Neural progenitor cell (in vitro differentiated cells): ENCODE measurements at regions not wholly inside any gene's neighbourhood (a gene's known extent, or its start where the extent isn't known, plus 50 kb on each side); places are given as distances from the start of the nearest gene placed in this dataset.

ENCODE experiments used
- CTCF ChIP-seq: fragments of 200-600 bp; sonication (generic); IDR thresholded peaks from 2 replicates; pipeline ENCODE4 v1.5.1; 2017; ENCODE audit warnings: antibody characterized with exemption, mild to moderate bottlenecking
- EZH2 ChIP-seq: fragments of 200-600 bp; sonication (generic); IDR thresholded peaks from 2 replicates; pipeline ENCODE4 v1.6.1; 2017; ENCODE audit warnings: antibody characterized with exemption, mild to moderate bottlenecking, moderate library complexity

GRCh38 chr2:48032765-48033164, 126.5 kb upstream of the FBXO11 start:
- TF ChIP-seq EZH2, result no peak
- TF ChIP-seq CTCF, result no peak
